ENCODE measurements at regions not wholly inside any gene's neighbourhood (a gene's known extent, or its start where the extent isn't known, plus 50 kb on each side); places are given as distances from the start of the nearest gene placed in this dataset.

- ChIA-PET RAD21 (ENCODE audit: low non-redundant PET in 1 of 2, low total read pairs in 2 of 2, uncharacterized antibody in 2 of 2, unreplicated experiment in 2 of 2) (no interaction called here), CTCF (no interaction called here), POLR2A (no interaction called here)
- Histone ChIP-seq H3K4me3 (replicated peaks in 1 of 2; ENCODE audit: low read depth in 1 of 2, low read length in 2 of 2) (no peak overlapping the region), H2AFZ (ENCODE audit: low read depth, low read length, poor library complexity, severe bottlenecking) (no peak overlapping the region), H3K4me2 (ENCODE audit: low read length) (no peak overlapping the region), H3K79me2 (ENCODE audit: insufficient read depth, low read length) (no peaks in the 10 kb centered on the region), H3K36me3 (ENCODE audit: control insufficient read depth in 1 of 2, insufficient read depth in 2 of 2, low read length in 2 of 2) (no peaks in the 10 kb centered on the region), H4K20me1 (ENCODE audit: insufficient read depth) (no peaks in the 10 kb centered on the region), H3K9ac (ENCODE audit: low read length) (no peak overlapping the region), H3K9me3 (ENCODE audit: control insufficient read depth in 1 of 2, insufficient read depth in 1 of 2, low read depth in 1 of 2, low read length in 2 of 2) (peaks cover 8 to 12% of the 10 kb centered on the region in 2 experiments; a peak in 2 of 4 replicates), H3K27me3 (ENCODE audit: insufficient read depth, low read length) (no peaks in the 10 kb centered on the region), H3K9me2 (ENCODE audit: insufficient read depth) (no peaks in the 10 kb centered on the region), H3K27ac (ENCODE audit: low read depth, low read length) (no peak overlapping the region), H3K4me1 (ENCODE audit: control insufficient read depth in 1 of 2, insufficient read depth in 2 of 2, low read length in 2 of 2) (no peaks in the 10 kb centered on the region)
- no TSS peak for BruUV-seq (replicated peaks)
- TF ChIP-seq ZBTB33 (IDR thresholded peaks at IDR 0.05; ENCODE audit: extremely low read depth, insufficient replicate concordance, low read length): no peak
- no peak for TF ChIP-seq FOSL1 (IDR thresholded peaks at IDR 0.05; ENCODE audit: low read depth)
- no peak for TF ChIP-seq EZH2 (IDR thresholded peaks at IDR 0.05)
- TF ChIP-seq JUND (IDR thresholded peaks at IDR 0.05): no peak
- TF ChIP-seq CBX3 (IDR thresholded peaks at IDR 0.05; ENCODE audit: low read depth): no peak
- no peak for TF ChIP-seq SP1 (IDR thresholded peaks at IDR 0.05; ENCODE audit: low read depth)
- no peak for TF ChIP-seq POLR2AphosphoS5 (IDR thresholded peaks at IDR 0.05; ENCODE audit: low read depth, low read length)
- no peak for TF ChIP-seq SIN3A (IDR thresholded peaks at IDR 0.05; ENCODE audit: low read depth)
- TF ChIP-seq REST (IDR thresholded peaks at IDR 0.05; ENCODE audit: low read depth): no peak
- no peak for TF ChIP-seq TCF7L2 (IDR thresholded peaks at IDR 0.05; ENCODE audit: borderline replicate concordance, extremely low read depth, insufficient read depth, insufficient read length)
- TF ChIP-seq ZFX (IDR thresholded peaks at IDR 0.05): no peak
- TF ChIP-seq MAX (IDR thresholded peaks at IDR 0.05): no peak
- no peak for TF ChIP-seq CTCF (IDR thresholded peaks at IDR 0.05 in 2 of 3, conservative IDR thresholded peaks at IDR 0.05 in 1 of 3; ENCODE audit: borderline replicate concordance in 1 of 3, insufficient read depth in 1 of 3, low read depth in 2 of 3, low read length in 2 of 3)
- intact Hi-C loops (cut with micrococcal nuclease): no loop called here
- DNase-seq (ENCODE audit: low read depth, low spot score) (no peak), ATAC-seq (no peak)
These were observed 681.6 kb upstream of the ANO3 start for GRCh38 chr11:25650319-25650718.

Data from HCT116 (cell line).